Stimulated activated CD8-positive, alpha-beta memory T cell treated with anti-CD3 and anti-CD28 coated beads, Interleukin-7, amount 100 ng/mL, for 48 hours (primary cell): ENCODE measurements at regions not wholly inside any gene's neighbourhood (a gene's known extent, or its start where the extent isn't known, plus 50 kb on each side); places are given as distances from the start of the nearest gene placed in this dataset.

ENCODE experiments used
- DNase-seq, 2 donors: peaks; one replicate each; pipeline ENCODE4 v3.0.0-alpha.2; 2020; ENCODE audit warnings: low read depth in 1 of 2; ENCODE audit errors: extremely low read depth in 1 of 2

DNA sequence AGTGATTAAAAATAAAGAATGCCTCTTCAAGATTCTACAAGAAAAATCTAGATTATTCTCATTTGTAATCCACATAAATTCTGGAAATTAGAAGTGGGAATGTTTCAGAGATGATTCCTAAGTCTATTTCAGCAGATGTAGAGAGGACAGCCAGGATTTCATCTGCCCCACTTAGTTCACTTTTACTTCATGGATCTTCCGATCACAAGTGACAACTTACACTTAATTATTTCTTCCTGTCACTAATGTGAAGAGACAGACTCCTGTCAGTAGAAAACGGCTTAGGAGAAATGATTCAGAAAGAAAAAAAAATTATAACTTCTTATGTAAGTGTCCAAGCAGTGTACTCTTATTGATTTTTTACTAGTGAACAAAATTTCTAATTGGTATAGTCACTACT is 368.2 kb upstream of the SMIM30 start:
- DNase-seq, result no peak

DNA sequence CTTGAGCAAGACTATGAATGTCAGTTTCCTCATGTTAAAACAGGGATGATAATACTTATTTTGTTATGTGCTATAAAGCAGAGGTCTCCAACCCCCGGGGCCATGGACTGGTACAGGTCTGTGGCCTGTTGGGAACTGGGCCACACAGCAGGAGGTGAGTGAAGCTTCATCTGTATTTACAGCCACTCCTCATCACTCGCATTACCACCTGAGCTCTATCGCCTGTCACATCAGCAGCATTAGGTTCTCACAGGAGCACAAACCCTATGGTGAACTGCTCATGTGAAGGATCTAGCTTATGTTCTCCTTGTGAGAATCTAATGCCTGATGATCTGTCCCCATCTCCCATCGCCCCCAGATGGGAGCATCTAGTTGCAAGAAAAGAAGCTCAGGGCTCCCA is 365.3 kb upstream of the SMIM30 start:
- DNase-seq, result no peak

DNA sequence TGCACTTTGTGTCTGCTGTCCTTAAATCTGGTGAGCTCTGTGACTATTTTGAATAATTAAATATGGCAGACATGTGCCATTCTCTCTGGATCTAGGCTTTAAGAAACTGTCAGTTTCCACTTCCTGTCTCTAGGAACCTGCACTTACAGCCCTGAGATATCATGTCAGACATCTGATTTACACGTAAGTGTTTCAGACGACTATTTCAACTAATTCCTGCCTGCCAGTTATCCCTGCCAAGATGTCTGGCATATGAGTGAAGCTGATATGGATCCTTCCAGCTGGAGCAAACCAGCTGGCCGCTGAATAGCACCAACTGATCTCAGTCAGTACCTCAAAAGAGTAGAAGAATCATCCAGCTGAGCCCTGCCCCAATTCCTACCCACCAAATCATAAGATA is 362.2 kb upstream of the SMIM30 start:
- no peak for DNase-seq

DNA sequence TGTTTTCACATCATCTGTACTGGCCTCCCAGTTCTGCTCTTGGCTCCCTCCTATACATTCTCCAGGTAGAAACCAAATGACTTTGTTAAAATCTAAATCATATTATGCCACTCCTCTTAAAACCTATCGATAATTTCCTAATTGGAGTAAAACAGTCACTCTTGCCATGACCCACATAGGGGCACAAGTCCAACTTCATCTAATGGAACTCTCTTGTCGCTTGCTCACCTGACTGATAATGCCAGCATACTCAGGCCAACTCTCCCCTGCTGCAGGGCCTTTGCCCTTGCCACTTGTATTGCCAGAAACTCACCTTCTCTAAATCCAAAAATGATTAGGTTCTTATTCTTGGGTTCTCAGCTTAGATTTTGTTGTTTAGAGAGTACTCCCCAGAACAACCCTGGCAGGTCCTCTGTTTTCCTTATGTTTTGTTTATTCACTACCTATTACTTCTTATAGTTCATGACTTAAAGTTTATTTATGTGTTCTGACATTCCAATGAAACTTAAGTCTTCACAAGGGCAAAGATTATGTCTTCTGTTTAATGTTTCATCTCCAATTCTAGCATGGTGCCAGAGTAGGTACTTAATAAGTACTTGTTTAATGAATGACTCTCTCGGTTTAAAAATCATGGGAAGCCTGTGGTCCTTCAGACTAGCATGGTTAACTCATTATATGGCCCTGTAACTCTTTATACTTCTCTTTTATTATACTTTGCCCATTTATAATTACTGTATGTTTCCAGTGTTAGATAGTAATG is 345.9 kb upstream of the SMIM30 start:
- DNase-seq, result no peak

DNA sequence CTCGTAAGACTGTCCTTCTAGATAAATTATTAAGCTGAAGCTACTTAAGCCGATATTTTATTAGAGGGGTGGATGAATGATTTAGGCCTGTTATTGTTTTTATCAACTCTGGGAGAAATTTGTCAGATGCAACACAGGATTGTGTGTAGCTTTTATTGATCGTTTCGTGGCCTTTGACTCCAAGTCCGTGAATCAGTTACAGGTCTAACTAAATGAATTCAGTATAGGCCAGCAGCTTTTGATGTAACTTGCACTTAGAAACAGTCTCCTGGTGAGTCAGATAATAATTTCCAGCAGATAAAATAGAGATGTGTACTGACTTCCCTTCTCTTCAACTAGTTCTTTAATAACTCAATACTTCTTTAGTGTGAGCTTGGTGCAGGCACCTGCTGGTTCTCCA is 341.7 kb upstream of the SMIM30 start:
- no peak for DNase-seq

DNA sequence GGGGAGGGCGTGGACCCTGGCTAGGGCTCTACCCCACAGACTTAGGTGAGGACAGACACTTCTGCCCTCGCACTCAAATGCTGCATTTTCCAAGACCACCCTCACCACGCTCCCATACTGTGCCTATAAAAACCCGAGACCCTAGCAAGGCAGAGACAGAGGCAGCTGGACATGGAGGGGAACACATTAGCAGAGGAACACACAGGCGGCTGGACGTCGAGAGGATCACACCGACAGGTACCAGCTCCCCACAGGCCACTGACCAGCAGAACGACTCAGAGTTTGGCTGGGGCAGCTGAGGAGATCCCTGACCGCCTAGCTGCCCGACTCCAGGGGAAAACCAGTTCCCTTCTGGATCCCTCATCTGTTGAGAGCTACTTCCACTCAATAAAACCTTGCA is 338.2 kb upstream of the SMIM30 start:
- DNase-seq, result no peak

DNA sequence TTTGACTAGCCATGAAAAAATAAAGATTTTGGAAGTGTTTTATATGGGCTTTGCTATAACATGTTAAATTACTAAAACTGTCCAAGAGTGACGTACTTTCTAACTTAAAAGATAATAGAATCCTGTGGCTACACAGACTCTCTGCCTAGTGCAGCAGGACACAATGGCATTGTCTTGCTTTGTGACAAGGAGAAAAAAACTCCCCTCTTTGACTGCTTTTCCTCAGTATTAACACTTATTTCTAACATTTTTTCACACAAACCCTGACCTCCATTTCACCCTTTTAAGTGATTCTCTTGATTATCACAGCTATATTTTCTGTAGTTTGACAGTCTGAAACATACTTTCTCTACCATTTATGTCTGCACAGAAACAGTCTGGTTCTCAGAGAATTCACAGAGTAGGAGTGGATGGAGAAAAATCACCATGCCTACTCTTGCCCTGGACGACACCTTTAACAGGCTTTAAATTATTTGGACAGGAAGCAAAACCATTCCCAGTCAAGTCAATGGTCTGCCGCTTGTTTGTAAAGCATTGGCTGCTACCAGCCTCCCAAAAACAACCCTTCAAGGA is 336.3 kb upstream of the SMIM30 start:
- no peak for DNase-seq

DNA sequence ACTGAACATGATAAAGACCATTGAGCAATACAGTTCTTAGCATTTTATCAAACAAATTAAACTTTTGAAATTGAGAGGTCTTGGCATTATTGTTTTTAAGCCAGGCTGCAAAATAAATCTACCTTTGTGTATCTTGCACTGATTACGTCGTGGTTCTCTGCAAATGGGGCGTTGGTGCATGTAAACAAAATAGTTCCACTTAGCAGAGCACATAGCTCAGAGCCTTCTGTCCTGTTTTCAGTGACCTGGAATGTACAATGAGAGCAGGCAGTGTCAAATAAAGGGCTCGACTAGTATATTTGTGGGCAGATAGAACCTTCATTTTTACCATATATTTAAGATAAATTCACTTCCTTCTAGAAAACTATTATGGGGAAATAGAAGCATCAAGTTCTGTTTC is 333.9 kb upstream of the SMIM30 start:
- DNase-seq, result no peak

DNA sequence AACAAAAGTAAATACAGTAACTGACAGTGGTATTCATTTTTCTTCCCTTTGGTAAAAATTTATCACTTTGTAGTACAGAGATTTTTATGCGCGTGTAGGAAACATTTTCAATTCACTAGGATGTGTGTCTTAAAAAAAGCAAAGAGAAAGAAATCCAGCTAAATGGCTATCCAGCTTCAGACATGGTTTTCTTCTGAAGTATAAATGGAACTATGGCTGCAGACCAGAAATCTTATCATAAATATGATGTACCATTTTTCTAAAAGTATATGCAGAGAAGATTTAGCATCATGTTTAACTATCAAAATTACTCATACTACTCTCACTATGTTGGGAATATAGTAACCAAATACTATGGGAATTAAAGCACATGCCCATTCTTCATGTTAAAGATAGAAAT is 328.4 kb upstream of the SMIM30 start:
- DNase-seq, result no peak

DNA sequence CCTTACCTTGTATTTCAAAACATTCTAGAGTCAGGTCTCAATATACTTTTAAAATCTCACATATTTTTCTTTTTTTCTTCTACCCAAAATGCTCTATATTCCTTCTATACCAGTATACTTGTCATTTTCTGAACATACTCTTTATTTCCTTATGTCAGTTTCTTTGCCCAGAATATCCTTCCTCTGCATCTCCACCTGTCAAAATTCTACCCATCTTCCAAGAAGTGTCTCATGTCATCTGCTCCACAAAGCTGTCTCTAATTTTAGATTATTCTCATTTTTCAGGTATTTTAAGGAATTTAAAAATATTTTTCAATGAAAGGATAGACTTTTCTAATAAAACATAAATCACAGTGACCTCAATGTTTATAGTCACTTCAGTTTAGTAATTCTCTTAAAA is 328.0 kb upstream of the SMIM30 start:
- no peak for DNase-seq

DNA sequence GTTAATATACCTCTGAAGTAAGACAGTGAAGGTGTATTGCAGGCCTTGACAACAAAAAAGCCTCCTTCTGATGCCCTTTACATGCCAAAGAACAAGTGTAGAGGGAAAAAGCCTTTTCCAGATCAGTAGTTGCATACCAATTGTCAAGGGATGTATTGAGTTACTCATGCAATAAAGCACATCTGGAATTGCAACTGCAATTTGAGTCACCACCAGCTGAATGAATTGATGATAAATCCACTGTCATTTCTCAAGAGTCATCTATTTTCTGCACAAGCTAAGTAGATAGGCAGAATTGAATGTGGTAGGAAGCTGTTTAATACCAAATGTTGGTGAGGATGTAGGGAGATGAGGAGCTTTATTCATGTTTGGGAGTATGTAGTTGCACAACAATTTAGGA is 325.9 kb upstream of the SMIM30 start:
- no peak for DNase-seq

DNA sequence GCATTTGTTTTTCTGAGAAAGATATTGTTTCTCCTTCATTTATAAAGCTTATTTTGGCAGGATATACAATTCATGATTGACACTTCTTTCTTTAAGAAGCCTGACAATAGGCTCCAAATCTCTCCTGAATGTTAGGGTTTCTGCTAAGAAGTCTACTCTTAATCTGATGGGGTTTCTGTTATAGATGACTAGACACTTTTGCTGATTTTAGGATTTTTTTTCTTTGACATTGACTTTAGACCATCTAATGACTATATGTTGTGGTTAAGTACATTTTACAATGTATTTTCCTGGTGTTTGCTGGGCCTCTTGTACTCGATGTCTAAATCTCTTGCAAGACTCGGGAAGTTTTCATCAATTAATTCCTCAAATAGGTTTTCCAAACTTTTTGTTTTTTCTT is 321.8 kb upstream of the SMIM30 start:
- DNase-seq, result no peak

DNA sequence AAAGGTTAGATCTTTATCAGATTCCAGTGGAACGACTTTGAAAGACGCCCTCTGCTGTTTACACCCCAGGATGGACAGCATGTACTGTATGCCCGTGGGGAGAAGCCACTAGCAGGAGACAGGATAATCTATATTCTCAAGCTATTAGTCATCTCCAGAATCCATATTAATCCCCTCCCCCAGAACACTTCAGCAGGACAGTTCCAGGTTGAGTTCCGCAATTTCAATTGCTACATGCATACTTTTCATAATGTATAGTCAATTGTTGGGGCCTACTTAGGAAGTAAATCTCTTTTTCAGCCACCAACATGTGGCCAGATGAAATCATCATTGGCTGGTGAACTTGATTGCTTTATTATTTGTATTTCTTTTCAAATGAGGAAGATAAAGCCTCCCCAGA is 313.1 kb upstream of the SMIM30 start:
- DNase-seq, result no peak

DNA sequence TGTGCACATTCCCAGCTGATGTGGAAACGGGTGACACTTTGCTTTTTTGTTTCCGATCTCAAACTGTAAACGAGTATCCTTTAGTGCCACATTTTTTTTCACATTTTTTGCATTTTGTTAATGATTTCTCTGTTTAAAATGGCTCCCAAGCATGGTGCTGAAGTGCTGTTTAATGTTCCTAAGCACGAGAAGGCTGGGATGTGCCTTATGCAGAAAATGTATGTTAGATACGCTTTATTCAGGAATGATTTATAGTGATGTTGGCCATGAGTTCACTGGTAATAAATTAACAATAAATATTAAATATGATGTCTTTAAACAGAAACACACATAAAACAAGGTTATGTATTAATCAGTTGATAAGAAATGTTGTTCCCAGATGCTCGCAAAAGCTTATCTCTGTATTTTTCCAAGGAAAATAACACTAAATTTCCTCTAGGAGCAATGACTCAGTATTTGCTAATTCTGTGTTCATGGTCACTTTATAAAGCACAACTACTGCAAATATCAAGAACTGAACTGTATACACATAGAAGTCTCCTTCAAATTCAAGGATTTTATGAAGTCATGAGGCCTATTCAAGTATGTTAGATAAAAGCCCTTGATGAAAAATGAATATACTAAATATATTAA is 305.9 kb upstream of the SMIM30 start:
- no peak for DNase-seq

DNA sequence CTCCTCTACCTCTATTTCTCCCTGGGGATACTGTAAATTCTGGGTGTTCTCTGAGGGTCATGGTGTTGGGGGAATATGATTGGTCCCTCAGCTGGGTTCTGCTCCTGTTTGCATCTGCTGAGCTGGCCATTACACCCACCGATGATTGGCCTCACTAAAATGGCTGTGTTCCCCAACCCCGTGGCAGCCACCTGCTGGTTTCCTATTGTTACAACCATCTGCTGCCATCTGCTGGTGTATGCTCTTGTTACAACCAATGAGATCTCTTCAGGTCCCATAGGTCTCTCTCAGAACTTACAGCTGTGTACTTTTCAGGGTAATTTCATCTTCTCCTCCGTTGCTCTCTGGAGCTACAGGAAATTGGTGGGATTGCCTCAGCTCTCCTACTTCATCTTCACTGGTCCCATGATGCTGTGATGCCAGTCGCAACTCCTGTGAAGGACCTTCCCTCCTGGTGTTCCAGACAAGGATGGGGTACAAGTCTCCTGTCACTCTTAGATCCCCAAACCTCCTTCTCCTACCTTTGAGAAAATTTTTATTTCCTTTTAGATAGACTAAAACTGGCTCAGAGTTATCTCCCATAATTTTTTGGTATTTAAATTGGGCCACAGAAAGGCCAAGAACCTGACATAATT is 303.5 kb upstream of the SMIM30 start:
- peak; percentile 29 to 66 for DNase-seq

DNA sequence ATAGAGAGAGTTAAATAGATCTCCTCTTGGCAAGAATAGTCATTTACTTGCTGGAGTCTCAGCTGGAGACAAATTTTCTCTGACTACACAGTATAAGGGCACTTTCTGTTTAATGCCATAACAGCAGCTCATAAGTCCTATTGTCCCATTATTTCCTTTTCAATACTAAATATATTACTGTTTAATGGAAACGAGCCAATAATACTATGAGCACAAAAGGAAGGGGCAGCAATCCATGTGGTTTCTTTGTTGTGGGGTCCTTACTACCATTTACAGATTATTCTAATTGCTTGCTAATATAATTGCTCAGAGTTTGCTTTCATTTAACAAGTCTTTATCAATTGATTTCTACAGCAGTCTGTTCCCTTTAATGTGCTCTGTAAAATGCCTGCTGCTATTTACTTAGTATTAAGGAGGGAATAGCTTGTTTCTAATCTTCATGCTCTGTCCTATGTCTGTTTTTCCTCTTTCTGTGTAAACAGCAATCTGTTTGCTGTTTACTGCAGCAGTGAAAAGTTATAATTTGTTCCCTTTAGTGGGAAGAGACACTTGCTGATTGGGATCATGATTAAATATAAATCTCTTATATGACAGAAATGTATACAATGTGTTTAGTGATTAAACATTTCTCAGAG is 296.2 kb upstream of the SMIM30 start:
- DNase-seq, result no peak

DNA sequence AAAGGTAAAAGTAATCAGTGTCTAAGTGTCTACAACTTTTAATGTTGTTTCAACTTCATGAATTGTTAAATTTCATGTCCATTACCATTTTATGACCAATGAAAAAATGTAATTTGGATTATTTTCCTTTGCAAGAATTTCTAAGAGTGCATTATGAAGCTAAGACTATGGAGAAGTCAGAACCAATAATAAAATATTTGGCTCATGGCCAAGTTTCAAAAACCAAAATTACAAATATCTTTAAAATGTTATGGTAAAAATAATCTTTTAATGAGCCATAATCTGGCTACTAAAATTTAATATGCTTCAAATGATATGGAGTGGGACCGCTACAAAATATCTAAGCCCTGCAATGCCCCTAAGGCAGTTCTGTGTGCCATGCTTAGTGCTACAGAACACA is 294.1 kb upstream of the SMIM30 start:
- DNase-seq, result no peak

DNA sequence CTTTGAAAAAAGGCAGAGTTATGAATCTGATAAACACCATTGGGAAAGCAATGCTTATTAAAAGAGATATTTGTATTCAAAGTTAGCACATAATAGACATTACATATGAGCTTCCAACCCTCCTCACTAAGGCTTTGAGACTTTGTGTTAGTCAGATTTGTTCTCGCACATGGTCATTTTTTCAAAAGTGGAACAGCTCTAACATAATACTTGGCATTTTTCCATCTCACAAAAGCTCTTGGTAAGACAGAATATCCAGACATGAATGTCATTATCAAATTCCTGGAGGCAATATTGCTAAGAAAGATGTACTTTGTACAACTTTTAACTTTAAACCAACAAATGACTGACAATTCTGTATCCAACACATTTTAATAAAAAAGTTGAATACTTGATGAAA is 292.4 kb upstream of the SMIM30 start:
- DNase-seq, result no peak

DNA sequence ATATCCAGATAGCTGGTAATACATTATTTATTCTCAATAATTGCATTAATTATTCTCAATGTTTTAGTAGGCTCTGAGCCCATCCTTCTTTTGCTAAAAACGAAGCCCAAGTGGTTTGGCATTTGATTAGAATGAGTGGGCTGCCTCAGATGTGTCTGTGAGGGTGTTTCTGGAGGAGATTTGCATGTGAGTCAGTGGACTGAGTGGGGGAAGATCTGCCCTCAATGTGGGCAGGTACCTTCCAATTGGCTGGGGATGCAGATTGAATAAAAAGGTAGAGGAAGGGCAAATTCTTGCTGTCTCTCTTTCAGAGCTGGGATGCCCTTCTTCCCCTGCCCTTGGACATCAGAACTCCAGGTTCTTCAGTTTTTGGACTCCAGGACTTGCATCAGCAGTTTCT is 290.6 kb upstream of the SMIM30 start:
- no peak for DNase-seq

DNA sequence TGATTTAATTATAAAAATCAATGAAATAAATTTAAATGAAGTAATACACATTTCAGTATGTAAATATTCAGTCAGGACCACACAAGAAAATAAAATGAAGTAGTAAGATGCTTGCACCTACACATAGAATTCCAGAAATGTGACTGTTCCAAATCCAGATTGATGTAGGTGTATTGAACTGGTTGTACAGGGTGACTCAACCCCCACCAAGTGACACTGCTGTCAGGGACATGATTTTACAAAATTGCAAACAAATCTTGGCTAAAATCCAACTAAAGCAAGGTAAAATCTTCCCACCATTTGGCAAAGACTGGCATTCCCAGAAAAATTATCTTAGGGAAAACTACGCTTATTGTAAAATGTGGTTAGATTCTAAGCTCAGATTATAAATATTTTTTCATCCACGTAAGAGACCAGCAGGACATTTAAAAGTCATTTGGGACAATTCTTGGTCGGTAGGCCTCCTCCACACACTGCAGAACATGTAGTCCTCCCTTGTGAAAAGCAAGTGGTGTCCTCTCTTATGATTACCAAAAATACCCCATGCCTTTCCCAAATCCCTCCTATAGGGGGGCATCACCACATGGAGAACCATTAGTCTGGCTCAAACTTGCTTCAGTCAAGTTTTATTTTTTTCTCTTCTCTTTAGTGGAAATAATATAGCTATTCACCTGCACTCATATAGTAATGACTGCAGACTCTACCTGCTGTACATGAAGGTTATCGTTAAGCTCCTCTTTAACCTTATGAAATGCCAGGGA is 287.1 kb upstream of the SMIM30 start:
- no peak for DNase-seq

DNA sequence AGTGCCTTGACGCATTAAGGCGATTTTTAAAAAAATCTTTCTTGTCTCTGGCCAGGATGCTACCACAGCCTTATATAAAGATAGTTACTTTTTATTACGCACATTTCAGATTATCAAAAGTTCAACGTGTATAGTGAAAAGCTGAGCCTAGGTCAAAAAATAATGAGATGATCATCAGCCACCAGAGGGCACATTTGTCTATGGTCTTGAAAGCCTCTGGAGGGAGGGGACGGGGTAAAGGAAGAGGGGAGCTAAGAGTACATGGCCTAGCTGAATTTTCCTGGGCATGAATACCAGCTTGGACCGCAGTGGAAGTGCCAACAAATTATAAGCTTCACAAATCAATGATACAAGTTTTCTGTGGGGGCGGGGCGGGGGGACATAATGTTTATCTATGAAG is 285.9 kb upstream of the SMIM30 start:
- no peak for DNase-seq
